H9 (cell line): ENCODE measurements at regions not wholly inside any gene's neighbourhood (a gene's known extent, or its start where the extent isn't known, plus 50 kb on each side); places are given as distances from the start of the nearest gene placed in this dataset.

ENCODE experiments used
- DNase-seq: peaks from one replicate; pipeline ENCODE4 v3.0.0-alpha.2; 2017
- H2AFZ ChIP-seq: one replicate; pipeline ENCODE4 v1.6.1; 2013; ENCODE audit warnings: mild to moderate bottlenecking, low read length, control low read depth, moderate library complexity
- H2AK5ac ChIP-seq: 2 replicates; pipeline ENCODE4 v1.6.1; 2013; ENCODE audit warnings: low read length, control low read depth, mixed read lengths; ENCODE audit not compliant: insufficient read length
- H2BK120ac ChIP-seq: one replicate; pipeline ENCODE4 v1.6.1; 2013; ENCODE audit warnings: low read depth, mild to moderate bottlenecking, low read length, control low read depth, inconsistent platforms; ENCODE audit not compliant: poor library complexity, severe bottlenecking
- H2BK12ac ChIP-seq: 2 replicates; pipeline ENCODE4 v1.6.1; 2013; ENCODE audit warnings: low read length, control low read depth, mixed read lengths, low read depth; ENCODE audit not compliant: insufficient read length
- H2BK15ac ChIP-seq: 2 replicates; pipeline ENCODE4 v1.6.1; 2013; ENCODE audit warnings: low read depth, low read length, control low read depth
- H2BK20ac ChIP-seq: one replicate; pipeline ENCODE4 v1.6.1; 2013; ENCODE audit warnings: low read depth, mild to moderate bottlenecking, low read length, control low read depth, inconsistent platforms; ENCODE audit not compliant: poor library complexity, severe bottlenecking
- H2BK5ac ChIP-seq: 2 replicates; pipeline ENCODE4 v1.6.1; 2013; ENCODE audit warnings: low read length, control low read depth, mixed read lengths; ENCODE audit not compliant: insufficient read length
- H3K14ac ChIP-seq: 2 replicates; pipeline ENCODE4 v1.6.1; 2013; ENCODE audit warnings: low read length, control low read depth; ENCODE audit not compliant: insufficient read depth
- H3K18ac ChIP-seq: 2 replicates; pipeline ENCODE4 v1.6.1; 2013; ENCODE audit warnings: low read depth, mild to moderate bottlenecking, mixed read lengths, low read length, control low read depth; ENCODE audit not compliant: insufficient read length
- H3K23ac ChIP-seq: 2 replicates; pipeline ENCODE4 v1.6.1; 2013; ENCODE audit warnings: low read length, control low read depth, mixed read lengths, low read depth; ENCODE audit not compliant: insufficient read length
- H3K23me2 ChIP-seq: 2 replicates; pipeline ENCODE4 v1.6.1; 2013; ENCODE audit warnings: low read depth, mild to moderate bottlenecking, mixed read lengths, low read length, control low read depth; ENCODE audit not compliant: insufficient read length, poor library complexity, severe bottlenecking
- H3K27ac ChIP-seq: 2 replicates; pipeline ENCODE4 v1.5.1; 2013; ENCODE audit warnings: low read length, control low read depth, mixed read lengths, low read depth; ENCODE audit not compliant: insufficient read length
- H3K27me3 ChIP-seq: 2 replicates; pipeline ENCODE4 v1.6.1; 2013; ENCODE audit warnings: low read length, control low read depth, inconsistent platforms; ENCODE audit not compliant: insufficient read depth
- H3K4ac ChIP-seq: 2 replicates; pipeline ENCODE4 v1.6.1; 2013; ENCODE audit warnings: low read depth, mild to moderate bottlenecking, control low read depth, inconsistent platforms, low read length, moderate library complexity
- H3K4me1 ChIP-seq: 2 replicates; pipeline ENCODE4 v1.6.1; 2013; ENCODE audit warnings: low read length, control low read depth, inconsistent platforms; ENCODE audit not compliant: insufficient read depth
- H3K4me2 ChIP-seq: 2 replicates; pipeline ENCODE4 v1.6.1; 2013; ENCODE audit warnings: low read length, control low read depth, mixed read lengths; ENCODE audit not compliant: insufficient read length, insufficient read depth
- H3K56ac ChIP-seq: 2 replicates; pipeline ENCODE4 v1.6.1; 2013; ENCODE audit warnings: low read depth, mild to moderate bottlenecking, mixed read lengths, low read length, control low read depth; ENCODE audit not compliant: insufficient read length
- H3K79me1 ChIP-seq: 2 replicates; pipeline ENCODE4 v1.6.1; 2013; ENCODE audit warnings: low read depth, mild to moderate bottlenecking, moderate library complexity, low read length, control low read depth, inconsistent platforms; ENCODE audit not compliant: insufficient read depth, poor library complexity, severe bottlenecking
- H3K79me2 ChIP-seq: 2 replicates; pipeline ENCODE4 v1.6.1; 2013; ENCODE audit warnings: low read length, control low read depth, inconsistent platforms; ENCODE audit not compliant: insufficient read depth
- H3K9ac ChIP-seq: 2 replicates; pipeline ENCODE4 v1.6.1; 2013; ENCODE audit warnings: low read length, control low read depth, mixed read lengths; ENCODE audit not compliant: insufficient read length; ENCODE audit errors: extremely low read depth
- H3K9me3 ChIP-seq: one replicate; pipeline ENCODE4 v1.6.1; 2013; ENCODE audit warnings: low read depth, low read length, inconsistent platforms; ENCODE audit not compliant: control insufficient read depth
- H3T11ph ChIP-seq: one replicate; pipeline ENCODE4 v1.6.1; 2013; ENCODE audit warnings: mild to moderate bottlenecking, low read length, control low read depth, inconsistent platforms
- H4K20me1 ChIP-seq: one replicate; pipeline ENCODE4 v1.6.1; 2013; ENCODE audit not compliant: control insufficient read depth, insufficient read length, insufficient read depth
- H4K5ac ChIP-seq: 2 replicates; pipeline ENCODE4 v1.6.1; 2013; ENCODE audit warnings: low read depth, mild to moderate bottlenecking, mixed read lengths, low read length, control low read depth; ENCODE audit not compliant: insufficient read length
- H4K8ac ChIP-seq: replicated peaks from 2 replicates; pipeline ENCODE4 v1.6.1; 2013; ENCODE audit warnings: low read length, control low read depth, mixed read lengths, low read depth; ENCODE audit not compliant: insufficient read length
- H4K91ac ChIP-seq: 2 replicates; pipeline ENCODE4 v1.6.1; 2013; ENCODE audit warnings: low read depth, mild to moderate bottlenecking, moderate library complexity, mixed read lengths, low read length, control low read depth; ENCODE audit not compliant: insufficient read length
- H3K27ac Mint-ChIP-seq, 3 experiments: 2 replicates in 2 of 3; 3 replicates in 1 of 3; pipeline ENCODE4 v1.8.0; 2020 to 2021; ENCODE audit warnings: mixed read lengths in 3 of 3, mild to moderate bottlenecking in 1 of 3, moderate library complexity in 1 of 3
- H3K27me3 Mint-ChIP-seq: 2 replicates; pipeline ENCODE4 v1.8.0; 2021; ENCODE audit warnings: low read depth, mild to moderate bottlenecking, moderate library complexity, mixed read lengths
- H3K36me3 Mint-ChIP-seq, 3 experiments: 2 replicates in 2 of 3; 3 replicates in 1 of 3; pipeline ENCODE4 v1.8.0; 2020 to 2021; ENCODE audit warnings: low read depth in 3 of 3, mixed read lengths in 3 of 3; ENCODE audit not compliant: insufficient read depth in 1 of 3
- H3K4me1 Mint-ChIP-seq, 2 experiments: 2 replicates each; pipeline ENCODE4 v1.8.0; 2020; ENCODE audit warnings: mixed read lengths in 2 of 2
- H3K4me3 Mint-ChIP-seq, 2 experiments: 2 replicates in 1 of 2; 3 replicates in 1 of 2; pipeline ENCODE4 v1.8.0; 2020 to 2021; ENCODE audit warnings: mild to moderate bottlenecking in 2 of 2, mixed read lengths in 2 of 2, moderate library complexity in 1 of 2
- H3K9me3 Mint-ChIP-seq, 2 experiments: 2 replicates in 1 of 2; 3 replicates in 1 of 2; pipeline ENCODE4 v1.8.0; 2020; ENCODE audit warnings: mild to moderate bottlenecking in 2 of 2, mixed read lengths in 2 of 2, moderate library complexity in 1 of 2
- CTCF ChIP-seq: fragments of 200-600 bp; sonication (generic); conservative IDR thresholded peaks from 3 replicates; pipeline ENCODE4 v1.8.0; 2021; ENCODE audit warnings: antibody characterized with exemption, mild to moderate bottlenecking
- WGBS: extraction: QIAGEN DNeasy Blood & Tissue Kit; methylation state at CpG from one replicate; pipeline ENCODE4 v1.1.7; 2013; ENCODE audit warnings: missing lambda C conversion rate, low lambda C conversion rate, mixed read lengths; ENCODE audit not compliant: insufficient read length; ENCODE audit errors: extremely low coverage; 5-methylcytosine and 5-hydroxymethylcytosine counted together

- H3K9me3 Mint-ChIP-seq, result peaks cover 5 to 10% of the 10 kb centered on the region in 2 experiments
- H3K4me3 Mint-ChIP-seq, result no peak overlapping the region
- no peaks in the 10 kb centered on the region for H3K79me1 ChIP-seq
- H4K20me1 ChIP-seq, result no peaks in the 10 kb centered on the region
- H3K27me3 Mint-ChIP-seq, result no peaks in the 10 kb centered on the region
- DNase-seq, result no peak
- no peak overlapping the region for H2AK5ac ChIP-seq
- H4K5ac ChIP-seq, result no peak overlapping the region
- H2BK120ac ChIP-seq, result no peak overlapping the region
- no peaks in the 10 kb centered on the region for H3K79me2 ChIP-seq
- H3K18ac ChIP-seq, result no peak overlapping the region
- H3K27ac Mint-ChIP-seq, result no peak overlapping the region
- H2BK5ac ChIP-seq, result no peak overlapping the region
- H2BK15ac ChIP-seq, result no peak overlapping the region
- H3K9me3 ChIP-seq, result no peaks in the 10 kb centered on the region
- no peak for TF ChIP-seq CTCF
- no peak overlapping the region for H3K56ac ChIP-seq
- no peak overlapping the region for H3K4ac ChIP-seq
- H2BK12ac ChIP-seq, result no peak overlapping the region
- no peak overlapping the region for H2BK20ac ChIP-seq
- peaks cover 7% of the 10 kb centered on the region in 2 experiments for H3K4me1 Mint-ChIP-seq
- no peaks in the 10 kb centered on the region for H3K27me3 ChIP-seq
- no peak overlapping the region for H4K8ac ChIP-seq
- H3K27ac ChIP-seq, result no peak overlapping the region
- H3K36me3 Mint-ChIP-seq, result peaks cover 2 to 10% (median 6%) of the 10 kb centered on the region in 3 experiments; a peak in 6 of 7 replicates
- no peak overlapping the region for H3K14ac ChIP-seq
- H3K4me2 ChIP-seq, result no peak overlapping the region
- H3K23me2 ChIP-seq, result no peaks in the 10 kb centered on the region
- no peaks in the 10 kb centered on the region for H3K4me1 ChIP-seq
- no peak overlapping the region for H4K91ac ChIP-seq
- no peak overlapping the region for H3K23ac ChIP-seq
- no peak overlapping the region for H3K9ac ChIP-seq
- WGBS, result 100% methylated on average over 1 of the region's 3 CpGs
- no peak overlapping the region for H2AFZ ChIP-seq
- H3T11ph ChIP-seq, result no peak overlapping the region
Measured at GRCh38 chr7:20988340-20988739, 201.7 kb upstream of the SP8 start.
